IMR-90 (cell line): ENCODE measurements at regions not wholly inside any gene's neighbourhood (a gene's known extent, or its start where the extent isn't known, plus 50 kb on each side); places are given as distances from the start of the nearest gene placed in this dataset.

ENCODE experiments used
- ATAC-seq: fragments of 200-7000 bp; cut with Tn5 transposase; 2 replicates; pipeline ENCODE4 v1.9.1; 2020; ENCODE audit warnings: low read depth, mild to moderate bottlenecking, moderate library complexity
- BruUV-seq: library from RNA; stranded (reverse); fragments of 400-500 nt; replicated peaks from 2 replicates; lab custom pipeline; 2021; lab: Mats Ljungman, UMichigan
- CTCF ChIA-PET: fragments of 300-600 bp; formaldehyde crosslinking; extraction: SDS; loops from one replicate; lab custom pipeline; 2021; ENCODE audit warnings: antibody characterized with exemption; lab: Yijun Ruan, JAX
- POLR2A ChIA-PET: fragments of 300-600 bp; sonication (Branson Sonifier 250); formaldehyde crosslinking; loops from one replicate; lab custom pipeline; 2022; ENCODE audit warnings: antibody characterized with exemption; ENCODE audit not compliant: unreplicated experiment; lab: Charles Lee
- DNase-seq: peaks from one replicate; pipeline ENCODE4 v3.0.0; 2013
- H2AFZ ChIP-seq: replicated peaks from 2 replicates; pipeline ENCODE3; 2013; ENCODE audit warnings: low read length, mild to moderate bottlenecking; ENCODE audit not compliant: poor library complexity
- H2AK5ac ChIP-seq: 2 replicates; pipeline ENCODE4 v1.6.1; 2013; ENCODE audit warnings: low read depth, low read length, inconsistent platforms
- H2AK9ac ChIP-seq: replicated peaks from 2 replicates; pipeline ENCODE3; 2013; ENCODE audit warnings: mild to moderate bottlenecking, low read depth, low read length, moderate library complexity; ENCODE audit not compliant: poor library complexity
- H2BK120ac ChIP-seq: 2 replicates; pipeline ENCODE4 v1.6.1; 2013; ENCODE audit warnings: low read depth, low read length, inconsistent platforms
- H2BK15ac ChIP-seq: 3 replicates; pipeline ENCODE4 v1.6.1; 2013; ENCODE audit warnings: low read depth, low read length, inconsistent platforms
- H2BK20ac ChIP-seq: 2 replicates; pipeline ENCODE4 v1.6.1; 2013; ENCODE audit warnings: low read depth, mild to moderate bottlenecking, inconsistent platforms, low read length, moderate library complexity
- H2BK5ac ChIP-seq: 2 replicates; pipeline ENCODE4 v1.6.1; 2013; ENCODE audit warnings: mild to moderate bottlenecking, low read depth, low read length, inconsistent platforms; ENCODE audit not compliant: poor library complexity, severe bottlenecking
- H3K14ac ChIP-seq: replicated peaks from 2 replicates; pipeline ENCODE4 v1.6.1; 2013; ENCODE audit warnings: low read depth, low read length, inconsistent platforms
- H3K18ac ChIP-seq: 2 replicates; pipeline ENCODE4 v1.6.1; 2013; ENCODE audit warnings: low read depth, low read length, control low read depth
- H3K23ac ChIP-seq: 2 replicates; pipeline ENCODE4 v1.6.1; 2013; ENCODE audit warnings: low read depth, low read length, inconsistent platforms
- H3K27ac ChIP-seq: 2 replicates; pipeline ENCODE4 v1.5.1; 2013; ENCODE audit warnings: mild to moderate bottlenecking, control low read depth, low read length; ENCODE audit not compliant: insufficient read depth
- H3K27me3 ChIP-seq: 2 replicates; pipeline ENCODE4 v1.6.1; 2013; ENCODE audit warnings: low read length; ENCODE audit not compliant: control insufficient read depth, insufficient read depth
- H3K36me3 ChIP-seq: 2 replicates; pipeline ENCODE4 v1.6.1; 2013; ENCODE audit warnings: low read length, mixed read lengths; ENCODE audit not compliant: control insufficient read depth, insufficient read depth
- H3K4ac ChIP-seq: 2 replicates; pipeline ENCODE4 v1.6.1; 2013; ENCODE audit warnings: low read depth, low read length, inconsistent platforms
- H3K4me1 ChIP-seq: 2 replicates; pipeline ENCODE4 v1.6.1; 2013; ENCODE audit warnings: low read length, mixed read lengths; ENCODE audit not compliant: control insufficient read depth, insufficient read depth
- H3K4me2 ChIP-seq: 2 replicates; pipeline ENCODE4 v1.6.1; 2013; ENCODE audit warnings: low read depth, mild to moderate bottlenecking, control low read depth, low read length, moderate library complexity
- H3K4me3 ChIP-seq: 2 replicates; pipeline ENCODE4 v1.5.1; 2013; ENCODE audit warnings: low read depth, mild to moderate bottlenecking, control low read depth, low read length, moderate library complexity; ENCODE audit not compliant: insufficient read depth
- H3K56ac ChIP-seq: 2 replicates; pipeline ENCODE4 v1.6.1; 2013; ENCODE audit warnings: low read length, inconsistent platforms; ENCODE audit not compliant: insufficient read depth; ENCODE audit errors: extremely low read depth
- H3K79me1 ChIP-seq, 2 experiments: 2 replicates each; pipeline ENCODE4 v1.6.1; 2013; ENCODE audit warnings: low read length in 2 of 2, inconsistent platforms in 1 of 2, low read depth in 1 of 2
- H3K9ac ChIP-seq: 2 replicates; pipeline ENCODE4 v1.6.1; 2013; ENCODE audit warnings: low read depth, low read length, control low read depth
- H3K9me1 ChIP-seq: 2 replicates; pipeline ENCODE4 v1.6.1; 2013; ENCODE audit warnings: low read length, inconsistent platforms; ENCODE audit not compliant: insufficient read depth
- H3K9me3 ChIP-seq: 2 replicates; pipeline ENCODE4 v1.6.1; 2013; ENCODE audit warnings: low read length; ENCODE audit not compliant: control insufficient read depth, insufficient read depth
- H4K20me1 ChIP-seq: 2 replicates; pipeline ENCODE4 v1.6.1; 2013; ENCODE audit warnings: low read length, inconsistent platforms; ENCODE audit not compliant: insufficient read depth
- H4K5ac ChIP-seq: 2 replicates; pipeline ENCODE4 v1.6.1; 2013; ENCODE audit warnings: mild to moderate bottlenecking, low read depth, low read length, control low read depth
- H4K8ac ChIP-seq, 2 experiments: 2 replicates each; pipeline ENCODE4 v1.6.1; 2013; ENCODE audit warnings: low read depth in 2 of 2, low read length in 2 of 2, control low read depth in 1 of 2, inconsistent platforms in 1 of 2
- H4K91ac ChIP-seq: 2 replicates; pipeline ENCODE4 v1.6.1; 2013; ENCODE audit warnings: low read depth, low read length, inconsistent platforms; ENCODE audit not compliant: insufficient read depth
- BHLHE40 ChIP-seq: fragments of 150-350 bp; IDR thresholded peaks from 2 replicates; pipeline ENCODE4 v1.6.1; 2016; ENCODE audit warnings: mild to moderate bottlenecking, low read depth, low read length
- CEBPB ChIP-seq: IDR thresholded peaks from 2 replicates; pipeline ENCODE4 v1.6.1; 2012; ENCODE audit warnings: low read depth, low read length, improper control_type of control experiment
- CHD1 ChIP-seq: IDR thresholded peaks from 2 replicates; pipeline ENCODE4 v1.6.1; 2012; ENCODE audit warnings: low read depth, low read length, improper control_type of control experiment
- MAFK ChIP-seq: IDR thresholded peaks from 2 replicates; pipeline ENCODE4 v1.6.1; 2012; ENCODE audit warnings: low read depth, low read length, improper control_type of control experiment
- NFE2L2 ChIP-seq: fragments of 150-350 bp; IDR thresholded peaks from 2 replicates; pipeline ENCODE4 v1.6.1; 2016; ENCODE audit warnings: low read depth, mild to moderate bottlenecking, low read length
- POLR2A ChIP-seq: IDR thresholded peaks from 2 replicates; pipeline ENCODE4 v1.6.1; 2012; ENCODE audit warnings: mild to moderate bottlenecking, low read depth, low read length
- RCOR1 ChIP-seq: IDR thresholded peaks from 2 replicates; pipeline ENCODE4 v1.6.1; 2012; ENCODE audit warnings: mild to moderate bottlenecking, low read length, improper control_type of control experiment; ENCODE audit not compliant: insufficient replicate concordance
- SMC3 ChIP-seq: fragments of 150-350 bp; IDR thresholded peaks from 2 replicates; pipeline ENCODE4 v1.6.1; 2016; ENCODE audit warnings: low read depth, mild to moderate bottlenecking, antibody characterized with exemption, low read length, moderate library complexity
- WGBS, 2 experiments: methylation state at CpG; one replicate each; pipeline versions ENCODE4 v1.1.5 to v1.1.7; 2013; ENCODE audit warnings: missing lambda C conversion rate in 2 of 2; ENCODE audit not compliant: insufficient read length in 1 of 2; ENCODE audit errors: extremely low coverage in 2 of 2; 5-methylcytosine and 5-hydroxymethylcytosine counted together
- dilution Hi-C: fragments of 300-500 bp; cut with HindIII; formaldehyde crosslinking; loops from one replicate; pipeline ENCODE4 v1.14.3; 2018; ENCODE audit warnings: low sequenced_read_pairs; ENCODE audit not compliant: unreplicated experiment
- in situ Hi-C: fragments of 300-500 bp; cut with MboI; formaldehyde crosslinking; loops from 3 replicates; pipeline ENCODE4 v1.14.3; 2019; ENCODE audit warnings: low sequenced_read_pairs, inconsistent platforms, mixed read lengths
- intact Hi-C: fragments of 100-400 bp; cut with micrococcal nuclease; formaldehyde crosslinking; loops from 2 replicates; pipeline ENCODE4 v1.10.0; 2022

GRCh38 chr3:162103808-162104207 is 607.2 kb downstream of the OTOL1 start:
- no peak overlapping the region for H3K18ac ChIP-seq
- DNase-seq (no peak), ATAC-seq (no peak)
- H2AK5ac ChIP-seq, result no peak overlapping the region
- H3K14ac ChIP-seq, result no peak overlapping the region
- no peak overlapping the region for H2BK15ac ChIP-seq
- dilution Hi-C loops (no loop called here), intact Hi-C loops (no loop called here), in situ Hi-C loops (no loop called here)
- H2BK120ac ChIP-seq, result no peak overlapping the region
- no peak overlapping the region for H3K4me3 ChIP-seq
- no peak overlapping the region for H3K4ac ChIP-seq
- TF ChIP-seq RCOR1 (no peak), BHLHE40 (no peak), NFE2L2 (no peak), SMC3 (no peak), POLR2A (no peak), CEBPB (no peak), CHD1 (no peak), MAFK (no peak)
- no peak overlapping the region for H4K5ac ChIP-seq
- H3K9me1 ChIP-seq, result no peaks in the 10 kb centered on the region
- ChIA-PET CTCF (no interaction called here), POLR2A (no interaction called here)
- no peaks in the 10 kb centered on the region for H3K79me1 ChIP-seq
- H2AFZ ChIP-seq, result no peak overlapping the region
- H3K23ac ChIP-seq, result no peak overlapping the region
- no peak overlapping the region for H3K4me2 ChIP-seq
- no peak overlapping the region for H3K27ac ChIP-seq
- no peak overlapping the region for H4K91ac ChIP-seq
- no peak overlapping the region for H2AK9ac ChIP-seq
- no peak overlapping the region for H2BK5ac ChIP-seq
- no peak overlapping the region for H3K56ac ChIP-seq
- H3K4me1 ChIP-seq, result no peaks in the 10 kb centered on the region
- WGBS, 2 experiments, result no CpG with 5 or more reads among the region's 1 CpG
- H3K27me3 ChIP-seq, result no peaks in the 10 kb centered on the region
- BruUV-seq, result no TSS peak
- no peaks in the 10 kb centered on the region for H4K20me1 ChIP-seq
- H3K9me3 ChIP-seq, result no peaks in the 10 kb centered on the region
- no peak overlapping the region for H3K9ac ChIP-seq
- H3K36me3 ChIP-seq, result no peaks in the 10 kb centered on the region
- no peak overlapping the region for H4K8ac ChIP-seq
- no peak overlapping the region for H2BK20ac ChIP-seq
